SK-N-DZ (cell line): ENCODE measurements at regions not wholly inside any gene's neighbourhood (a gene's known extent, or its start where the extent isn't known, plus 50 kb on each side); places are given as distances from the start of the nearest gene placed in this dataset.

Source experiments
- DNase-seq: peaks from one replicate; pipeline ENCODE4 v3.0.0-alpha.2; 2015; ENCODE audit warnings: low spot score

- no peak for DNase-seq
Measured at GRCh38 chr1:116262207-116262994, 110.6 kb upstream of the ATP1A1 start.

DNA sequence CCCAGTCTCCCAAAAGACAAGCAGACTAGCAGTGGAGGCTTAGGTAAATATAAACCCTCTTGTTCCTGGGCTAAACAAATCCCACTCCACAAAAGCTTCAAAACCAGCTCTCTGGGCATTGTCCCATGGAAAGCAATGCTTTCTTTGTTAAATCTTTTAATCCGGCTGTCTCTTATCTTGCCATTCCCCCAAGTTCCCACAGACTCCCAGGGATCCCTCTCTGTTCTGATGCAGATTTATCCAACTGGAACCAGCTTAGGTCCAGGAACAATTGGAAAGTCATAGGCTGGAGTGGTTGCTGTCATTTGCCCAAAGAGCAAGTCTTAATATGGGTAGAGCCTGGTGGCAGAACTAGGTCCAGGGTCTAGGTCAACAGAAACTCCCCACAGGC is 110.1 kb upstream of the ATP1A1 start:
- DNase-seq: no peak

- DNase-seq: no peak
Measured at GRCh38 chr1:116265931-116266863, 106.8 kb upstream of the ATP1A1 start.

DNA sequence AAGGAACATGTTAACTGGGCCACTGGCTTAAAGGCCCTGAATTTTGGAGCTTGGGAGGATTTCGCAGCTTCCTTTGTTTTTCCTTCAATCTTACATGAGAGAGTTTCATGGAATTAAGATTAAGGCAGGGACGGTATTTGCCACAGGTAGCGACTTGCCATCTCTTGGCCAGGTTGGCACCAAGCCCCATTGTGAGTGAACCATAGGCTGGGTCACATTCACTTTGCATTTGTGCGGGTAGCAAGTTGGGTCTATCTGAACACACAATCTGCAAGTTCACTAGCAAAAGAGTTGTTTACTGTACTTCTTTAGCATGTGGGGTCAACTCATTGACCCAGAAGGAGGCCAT is 106.2 kb upstream of the ATP1A1 start:
- DNase-seq: no peak

DNA sequence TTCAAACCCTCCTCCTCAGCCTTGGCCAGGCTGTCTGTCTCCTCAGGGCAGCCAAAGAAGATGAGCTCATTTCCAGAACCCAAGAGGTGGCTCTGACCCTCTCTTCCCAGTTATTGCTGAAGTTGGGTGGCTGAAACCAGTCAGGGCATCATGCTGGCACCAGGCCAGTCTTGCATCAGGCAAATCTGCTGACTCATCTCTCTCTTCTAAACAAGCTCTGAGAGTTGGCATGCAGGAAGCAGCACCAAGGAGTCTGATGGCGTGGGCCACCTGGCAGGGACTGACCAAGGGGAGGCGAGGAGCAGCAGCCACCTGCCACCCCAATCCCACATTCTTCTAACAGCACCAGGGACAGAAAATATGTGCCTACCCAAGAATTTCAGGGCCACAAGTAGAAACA is 104.8 kb upstream of the ATP1A1 start:
- no peak for DNase-seq

GRCh38 chr1:116270316-116271057 is 102.6 kb upstream of the ATP1A1 start:
- no peak for DNase-seq

GRCh38 chr1:116273042-116273783 is 99.8 kb upstream of the ATP1A1 start:
- no peak for DNase-seq

GRCh38 chr1:116276532-116276931 is 96.5 kb upstream of the ATP1A1 start:
- no peak for DNase-seq

DNA sequence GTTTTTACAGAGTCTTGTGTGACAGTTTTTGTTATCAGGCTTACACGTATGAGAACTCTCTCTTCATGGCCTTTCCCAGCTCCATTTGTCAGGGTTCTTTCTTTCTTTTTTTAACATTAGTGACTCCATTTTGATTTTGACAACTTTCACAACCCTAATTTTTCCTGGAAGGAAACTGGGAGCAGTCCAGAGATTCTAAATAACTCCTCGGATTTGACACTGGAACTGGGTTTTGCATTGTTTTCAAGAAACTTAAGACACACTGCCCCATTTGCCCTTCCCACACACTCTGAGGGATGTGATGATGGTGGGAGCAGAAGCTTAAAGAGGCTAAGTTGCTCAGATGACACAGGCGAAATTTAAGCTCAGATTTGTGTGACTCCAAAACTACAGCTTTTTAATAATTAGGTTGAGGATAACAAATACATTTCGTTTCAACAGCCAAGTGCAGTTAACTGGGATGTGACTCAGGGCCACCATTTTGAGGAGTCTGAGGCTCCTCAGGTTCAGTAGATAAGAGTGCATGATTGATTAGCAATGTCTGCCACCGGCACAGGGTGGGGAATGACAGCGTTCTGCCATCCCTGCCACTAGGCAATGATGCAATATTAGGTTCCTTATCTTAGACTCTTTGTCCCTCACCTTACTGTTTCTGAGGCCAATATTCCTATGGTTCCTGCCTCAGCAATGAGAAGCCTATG is 95.1 kb upstream of the ATP1A1 start:
- no peak for DNase-seq

DNA sequence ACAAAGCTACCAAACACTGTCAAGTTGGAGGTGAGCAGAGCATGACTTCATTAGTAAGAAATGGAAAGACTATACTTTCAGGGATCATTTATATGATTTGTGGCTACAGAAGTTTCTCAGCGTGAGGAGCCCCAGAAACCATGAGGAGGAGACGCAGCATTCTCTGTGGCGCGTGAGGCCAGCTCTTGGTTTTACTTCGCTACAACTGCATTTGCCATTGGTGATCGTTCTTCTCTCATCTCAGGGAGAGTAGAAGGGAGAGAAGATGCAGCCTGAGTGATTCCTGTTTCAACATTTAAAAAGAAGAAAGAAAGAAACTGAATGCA is 94.5 kb upstream of the ATP1A1 start:
- DNase-seq: no peak

DNA sequence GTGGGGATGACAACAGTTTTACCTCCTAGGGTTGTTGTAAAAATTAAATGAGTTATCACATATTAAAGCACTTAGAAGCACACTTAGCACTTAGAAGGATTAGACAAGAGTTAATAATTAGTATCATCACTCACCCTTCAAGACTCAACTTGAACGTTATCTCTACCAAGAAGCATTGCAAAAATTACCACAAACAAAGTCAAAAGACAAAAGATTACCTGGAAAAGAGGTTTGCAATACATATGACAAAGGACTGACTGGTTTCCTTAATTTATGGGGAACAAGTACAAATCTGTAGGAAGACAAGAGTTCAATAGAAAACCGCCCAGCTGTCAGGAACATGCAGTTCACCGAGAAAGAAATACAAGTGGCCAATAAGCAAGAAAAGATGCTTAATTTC is 93.3 kb upstream of the ATP1A1 start:
- no peak for DNase-seq

GRCh38 chr1:116284819-116285390 is 88.1 kb upstream of the ATP1A1 start:
- no peak for DNase-seq

- no peak for DNase-seq
Measured at GRCh38 chr1:116286541-116286971, 86.5 kb upstream of the ATP1A1 start.

DNA sequence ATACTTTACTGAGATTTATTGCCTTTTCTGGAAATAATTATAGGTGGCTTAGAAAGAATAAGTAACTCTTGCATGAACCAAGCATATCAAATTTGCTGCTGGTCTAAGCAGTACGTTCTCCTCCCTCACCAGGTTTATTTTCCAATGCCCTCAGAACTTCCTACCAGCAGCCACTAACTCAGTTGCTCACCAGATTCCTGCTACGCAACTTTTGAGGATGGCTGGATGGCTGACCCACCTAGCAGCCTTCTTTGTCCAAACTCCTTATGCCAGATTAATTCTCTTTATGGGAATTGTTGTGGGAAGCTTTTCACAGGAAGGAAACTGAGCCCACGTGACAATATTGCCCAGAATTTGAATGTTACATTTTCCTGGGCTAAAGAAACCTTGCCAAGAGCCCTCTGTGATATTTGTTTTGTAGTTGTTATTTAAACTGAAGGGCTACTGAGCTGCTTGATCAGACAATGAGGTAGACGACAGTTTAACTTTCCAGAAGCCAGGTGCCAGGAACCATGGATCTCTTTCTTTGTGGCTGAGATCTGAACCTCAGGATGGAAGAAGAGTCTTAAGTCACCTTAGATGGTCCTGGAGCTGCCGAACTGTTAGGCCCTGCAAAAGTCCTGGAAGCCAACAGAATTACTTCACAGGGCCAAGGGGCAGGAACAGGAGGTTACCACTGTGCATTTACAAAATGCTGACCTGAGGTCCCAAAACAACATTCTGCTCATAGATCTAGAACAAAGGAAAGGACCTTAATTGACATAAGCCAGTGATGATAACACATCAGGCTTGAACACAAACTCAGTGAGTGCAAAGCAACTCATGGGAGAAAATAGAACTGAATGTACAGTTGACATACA is 85.5 kb upstream of the ATP1A1 start:
- DNase-seq: no peak

DNA sequence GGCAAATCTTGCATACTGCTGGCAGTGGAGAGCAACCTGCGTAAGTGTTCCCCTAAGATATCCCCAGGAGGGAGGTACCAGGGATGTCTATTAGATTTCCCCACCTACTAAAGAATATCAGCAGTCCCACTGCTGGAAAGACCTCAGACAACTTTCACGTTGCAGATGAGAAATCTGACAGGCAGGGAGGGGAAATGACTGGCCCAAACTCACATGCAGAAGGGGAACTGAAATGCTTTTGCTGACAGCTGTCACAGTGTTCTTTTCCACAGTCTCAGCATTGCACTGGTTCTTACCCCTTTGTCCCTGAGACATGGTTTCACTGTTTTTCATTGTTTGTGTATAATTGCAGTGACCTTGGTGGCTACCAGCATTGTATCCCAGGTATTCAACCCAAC is 84.8 kb upstream of the ATP1A1 start:
- DNase-seq: no peak

DNA sequence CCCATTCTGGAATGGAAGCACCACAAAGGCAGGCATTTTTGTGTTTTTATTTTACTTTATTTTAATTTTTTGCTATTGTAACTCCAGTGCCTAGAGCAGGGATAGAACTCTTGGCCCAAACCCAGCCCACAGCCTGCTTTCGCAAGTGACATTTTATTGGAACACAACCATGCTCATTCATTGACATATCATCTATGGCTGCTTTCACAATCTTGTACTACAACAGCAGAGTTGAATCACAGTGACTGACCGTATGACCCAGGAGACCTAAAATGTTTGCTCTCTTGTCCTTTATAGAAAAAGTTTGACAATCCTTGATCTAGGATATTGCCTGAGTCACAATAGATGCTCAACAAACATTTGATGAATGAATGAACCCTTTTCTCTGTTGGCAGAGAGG is 83.9 kb upstream of the ATP1A1 start:
- no peak for DNase-seq

- DNase-seq: no peak
Measured at GRCh38 chr1:116290085-116290705, 82.8 kb upstream of the ATP1A1 start.

DNA sequence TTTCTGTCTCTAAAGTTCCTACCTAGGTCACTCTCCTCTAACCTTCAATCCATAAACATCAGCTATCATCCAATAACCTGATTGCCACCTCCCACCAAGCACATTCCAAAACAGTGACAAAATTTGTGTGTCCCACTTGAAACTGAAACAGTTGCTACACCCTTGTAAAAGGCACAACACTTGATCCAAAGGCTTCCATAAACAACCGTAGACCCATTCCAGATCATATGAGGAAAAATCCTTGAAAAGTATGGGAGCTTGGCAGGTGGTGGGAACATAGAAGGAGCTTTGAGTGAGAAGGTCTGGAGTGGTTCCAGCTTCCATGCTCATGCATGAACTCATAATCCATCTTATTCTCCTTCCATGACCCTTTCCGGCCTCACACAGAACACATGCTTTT is 82.0 kb upstream of the ATP1A1 start:
- DNase-seq: no peak
